ENCODE measurements at regions not wholly inside any gene's neighbourhood (a gene's known extent, or its start where the extent isn't known, plus 50 kb on each side); places are given as distances from the start of the nearest gene placed in this dataset.

DNA sequence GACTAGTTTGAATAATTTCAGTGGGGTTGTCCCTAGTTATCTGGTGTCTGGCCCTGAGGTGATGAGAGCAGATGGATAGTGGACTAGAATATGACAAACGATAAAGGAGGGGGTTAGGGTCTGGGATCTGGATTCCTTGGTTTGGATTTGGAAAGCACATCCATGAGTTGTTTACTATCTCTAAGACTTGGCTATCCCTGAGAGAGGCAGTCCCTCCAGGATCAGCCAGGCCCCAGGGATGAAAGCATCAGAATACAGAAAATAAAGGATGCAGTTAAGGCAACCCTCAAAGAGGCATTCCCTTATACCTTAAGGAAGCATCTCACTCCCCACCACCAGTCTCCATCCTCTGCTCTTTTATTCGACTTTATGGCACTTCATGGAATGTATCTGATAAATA lies 230.7 kb downstream of the NHLRC3 start:
- DNase-seq, result no peak
- TF ChIP-seq, protein P1, sequence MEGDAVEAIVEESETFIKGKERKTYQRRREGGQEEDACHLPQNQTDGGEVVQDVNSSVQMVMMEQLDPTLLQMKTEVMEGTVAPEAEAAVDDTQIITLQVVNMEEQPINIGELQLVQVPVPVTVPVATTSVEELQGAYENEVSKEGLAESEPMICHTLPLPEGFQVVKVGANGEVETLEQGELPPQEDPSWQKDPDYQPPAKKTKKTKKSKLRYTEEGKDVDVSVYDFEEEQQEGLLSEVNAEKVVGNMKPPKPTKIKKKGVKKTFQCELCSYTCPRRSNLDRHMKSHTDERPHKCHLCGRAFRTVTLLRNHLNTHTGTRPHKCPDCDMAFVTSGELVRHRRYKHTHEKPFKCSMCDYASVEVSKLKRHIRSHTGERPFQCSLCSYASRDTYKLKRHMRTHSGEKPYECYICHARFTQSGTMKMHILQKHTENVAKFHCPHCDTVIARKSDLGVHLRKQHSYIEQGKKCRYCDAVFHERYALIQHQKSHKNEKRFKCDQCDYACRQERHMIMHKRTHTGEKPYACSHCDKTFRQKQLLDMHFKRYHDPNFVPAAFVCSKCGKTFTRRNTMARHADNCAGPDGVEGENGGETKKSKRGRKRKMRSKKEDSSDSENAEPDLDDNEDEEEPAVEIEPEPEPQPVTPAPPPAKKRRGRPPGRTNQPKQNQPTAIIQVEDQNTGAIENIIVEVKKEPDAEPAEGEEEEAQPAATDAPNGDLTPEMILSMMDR (IDR thresholded peaks at IDR 0.05), result no peak
- Histone ChIP-seq H3K9me3 (peaks cover 0 to 6% (median 0%) of the 10 kb centered on the region in 11 donors), H3K4me3 (no peak overlapping the region), H3K27me3 (no peaks in the 10 kb centered on the region), H3K27ac (peak overlapping the region in 6 of 10 donors; percentile 38 to 69 (median 46)), H3K4me1 (peaks cover 0 to 14% (median 0%) of the 10 kb centered on the region in 9 donors), H3K36me3 (no peaks in the 10 kb centered on the region)
- ATAC-seq, result peak in 5 of 8 donors; percentile 22 to 70 (median 43)
- intact Hi-C loops (cut with DNase I), result loop anchor here in 7 of 10 donors (5.0 to 10.0 kb wide), 7 partner anchors 53 to 346 kb away; no protein-coding TSS in a partner anchor
- 72 to 75% methylated on average over 2 of the region's 2 CpGs for WGBS, 2 donors

DNA sequence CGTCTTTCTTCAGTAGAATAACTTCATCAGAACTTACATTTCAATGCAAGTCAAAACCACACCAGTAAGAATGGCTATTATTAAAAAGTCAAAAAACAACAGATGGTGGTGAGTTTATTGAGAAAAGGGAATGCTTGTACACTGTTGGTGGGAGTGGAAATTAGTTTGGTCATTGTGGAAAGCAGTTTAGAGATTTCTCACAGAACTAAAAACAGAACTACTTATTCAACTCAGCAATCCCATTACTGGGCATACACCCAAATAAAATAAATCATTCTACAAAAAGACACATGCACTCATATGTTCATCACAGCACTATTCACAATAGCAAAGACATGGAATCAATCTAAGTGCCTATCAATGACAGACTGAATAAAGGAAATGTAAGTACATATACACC lies 231.2 kb downstream of the NHLRC3 start:
- DNase-seq, result no peak
- intact Hi-C loops (cut with DNase I), result loop anchor here in 7 of 10 donors (5.0 to 10.0 kb wide), 7 partner anchors 53 to 345 kb away; no protein-coding TSS in a partner anchor
- WGBS, 2 donors, result 80 to 82% methylated on average over 1 of the region's 1 CpG

DNA sequence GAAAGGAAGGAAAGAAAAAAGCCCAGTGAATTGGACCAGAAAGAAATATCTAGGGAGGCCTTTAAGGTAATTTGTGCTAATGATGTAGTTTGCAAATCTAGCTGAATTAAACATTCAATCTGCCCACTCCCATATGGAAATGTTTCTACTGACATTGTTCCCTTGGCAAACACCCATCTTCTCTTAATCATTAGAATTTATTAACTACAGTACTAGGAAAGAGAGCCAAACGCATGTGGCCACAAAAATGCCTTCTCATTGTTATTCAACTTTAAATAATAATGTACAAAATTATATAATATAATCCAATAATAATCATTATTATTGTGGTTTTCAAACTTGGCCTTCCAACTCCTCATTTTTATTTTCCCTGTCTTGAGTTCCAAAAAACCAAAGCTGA lies 234.7 kb downstream of the NHLRC3 start:
- H3K27ac ChIP-seq, result no peak overlapping the region
- intact Hi-C loops (cut with DNase I), result loop anchor here in 7 of 10 donors (5.0 to 10.0 kb wide), 6 partner anchors 134 to 344 kb away; partner anchors contain the start of gene LHFPL6 (in 1 of the 7)
- H3K4me3 ChIP-seq, result no peak overlapping the region
- DNase-seq (no peak), ATAC-seq (no peak)
- H3K27me3 ChIP-seq, result no peaks in the 10 kb centered on the region
- H3K4me1 ChIP-seq, result peaks cover 0 to 30% (median 7%) of the 10 kb centered on the region in 9 donors
- H3K36me3 ChIP-seq, result no peaks in the 10 kb centered on the region
- TF ChIP-seq, protein P1 (IDR thresholded peaks at IDR 0.05), result no peak
- no peaks in the 10 kb centered on the region for H3K9me3 ChIP-seq
- 82 to 91% methylated on average over 1 of the region's 1 CpG for WGBS, 2 donors

More for the DNA sequence above, 231.2 kb downstream of the NHLRC3 start:
- TF ChIP-seq, protein P1 (IDR thresholded peaks at IDR 0.05), result no peak
- Histone ChIP-seq H3K9me3 (peaks cover 0 to 6% (median 0%) of the 10 kb centered on the region in 11 donors), H3K4me1 (peaks cover 0 to 14% (median 3%) of the 10 kb centered on the region in 9 donors), H3K27ac (peak overlapping the region in 5 of 10 donors; percentile 42 to 69 (median 47)), H3K36me3 (no peaks in the 10 kb centered on the region), H3K27me3 (no peaks in the 10 kb centered on the region), H3K4me3 (no peak overlapping the region)
- peak in 7 of 8 donors; percentile 10 to 83 (median 70) for ATAC-seq

DNA sequence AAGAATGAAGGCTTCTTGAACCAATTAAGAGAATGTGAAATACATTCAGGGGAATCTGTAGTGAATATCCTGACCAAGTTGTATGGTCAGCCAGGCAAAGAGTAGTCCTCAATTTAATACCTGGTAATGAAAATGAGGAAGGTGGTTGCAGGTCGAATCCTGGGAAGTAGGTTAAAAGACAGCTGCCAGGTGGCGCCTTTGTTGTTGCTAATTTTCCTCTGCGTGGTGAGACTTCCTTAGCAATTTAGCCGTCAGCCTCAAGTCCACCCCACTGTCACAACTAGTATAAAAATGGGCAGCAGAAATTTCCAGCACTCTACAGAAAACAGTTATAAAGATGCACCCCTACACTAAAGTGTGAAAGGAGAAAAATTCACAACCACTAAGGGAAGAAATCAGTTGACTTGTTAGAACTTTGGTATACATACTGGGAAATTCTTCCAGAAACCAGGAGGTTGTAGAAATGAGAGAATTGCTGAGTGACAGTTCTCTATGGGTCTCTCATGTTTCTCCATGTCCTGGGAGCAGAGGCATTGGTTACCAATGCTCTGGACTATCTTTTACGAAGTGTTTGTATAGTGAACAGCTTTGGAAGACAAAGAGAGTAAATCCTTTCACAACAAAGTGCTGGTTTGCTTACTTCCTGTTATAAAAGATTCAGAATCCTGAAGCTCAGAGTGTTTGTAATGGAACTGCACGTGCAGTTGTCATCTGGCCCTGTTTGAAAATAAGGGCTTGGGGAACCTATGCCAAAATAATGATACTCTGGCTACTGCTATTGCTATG lies 235.9 kb downstream of the NHLRC3 start:
- Histone ChIP-seq H3K9me3 (no peaks in the 10 kb centered on the region), H3K27me3 (no peaks in the 10 kb centered on the region), H3K36me3 (no peaks in the 10 kb centered on the region), H3K4me1 (peaks cover 0 to 23% (median 7%) of the 10 kb centered on the region in 9 donors), H3K27ac (peak overlapping the region in 2 of 10 donors; percentile 8 to 22), H3K4me3 (no peak overlapping the region)
- intact Hi-C loops (cut with DNase I), result loop anchor here in 7 of 10 donors (5.0 to 10.0 kb wide), 6 partner anchors 133 to 343 kb away; partner anchors contain the start of gene LHFPL6 (in 1 of the 7)
- TF ChIP-seq, protein P1 (IDR thresholded peaks at IDR 0.05), result peak in 7 of 9 donors; percentile 10 to 45 (median 39)
- 49 to 51% methylated on average over 6 of the region's 6 CpGs for WGBS, 2 donors
- no peak for DNase-seq
- peak in 3 of 8 donors; percentile 15 to 61 (median 22) for ATAC-seq

Data from heart right ventricle (tissue), 16 donors.